K562 (cell line): ENCODE measurements at regions not wholly inside any gene's neighbourhood (a gene's known extent, or its start where the extent isn't known, plus 50 kb on each side); places are given as distances from the start of the nearest gene placed in this dataset.

Experiments
- ATAC-seq: fragments of 200-7000 bp; cut with Tn5 transposase; 3 replicates; pipeline ENCODE4 v1.9.1; 2020; ENCODE audit warnings: moderate library complexity
- BruUV-seq: library from RNA; stranded (reverse); fragments of 400-500 nt; replicated peaks from 2 replicates; lab custom pipeline; 2021; lab: Mats Ljungman, UMichigan
- CTCF ChIA-PET: fragments of 300-600 bp; formaldehyde crosslinking; extraction: SDS; loops from one replicate; lab custom pipeline; 2021; ENCODE audit warnings: low intra/inter-chr PET ratio; lab: Yijun Ruan, JAX
- POLR2A ChIA-PET: fragments of 300-600, 350-650 bp; sonication (Branson Sonifier 250); formaldehyde crosslinking; extraction: SDS; loops from one replicate; lab custom pipeline; 2021; ENCODE audit warnings: antibody characterized with exemption, inconsistent platforms; lab: Yijun Ruan, JAX
- DNase-seq, 4 experiments: peaks; one replicate each; pipeline versions ENCODE4 v3.0.0 to v3.0.0-alpha.2; 2011 to 2018; ENCODE audit warnings: low spot score in 3 of 4, mixed read lengths in 3 of 4; ENCODE audit errors: extremely low read depth in 1 of 4
- FAIRE-seq: peaks from 2 replicates; lab custom pipeline; 2011; peaks lifted over from hg19 to GRCh38; lab: Jason Lieb, UNC
- H2AFZ ChIP-seq: 2 replicates; pipeline ENCODE4 v1.6.0; 2011; ENCODE audit warnings: low read depth, low read length, control low read depth, inconsistent platforms
- H3K27ac ChIP-seq: fragments of 200-600 bp; 3 replicates; pipeline ENCODE4 v1.8.0; 2011; ENCODE audit warnings: low read depth, mild to moderate bottlenecking, control low read depth, inconsistent platforms, low read length, moderate library complexity, mixed read lengths; ENCODE audit errors: extremely low read depth
- H3K27me3 ChIP-seq, 2 experiments: fragments of 300-600 bp in 1 of 2; 2 replicates in 1 of 2; 3 replicates in 1 of 2; pipeline versions ENCODE4 v1.6.0 to v1.8.0; 2011; ENCODE audit warnings: inconsistent platforms in 2 of 2, low read length in 2 of 2, mild to moderate bottlenecking in 1 of 2, mixed read lengths in 1 of 2, moderate library complexity in 1 of 2; ENCODE audit not compliant: control insufficient read depth in 2 of 2, insufficient read depth in 2 of 2
- H3K36me3 ChIP-seq: fragments of 300-600 bp; 3 replicates; pipeline ENCODE4 v1.8.0; 2011; ENCODE audit warnings: mild to moderate bottlenecking, low read length, inconsistent platforms; ENCODE audit not compliant: control insufficient read depth, insufficient read depth
- H3K4me1 ChIP-seq, 2 experiments: fragments of 200-600 bp in 1 of 2; replicated peaks in 1 of 2; 2 replicates in 1 of 2; 3 replicates in 1 of 2; pipeline versions ENCODE4 v1.5.1 to v1.8.0; 2011; ENCODE audit warnings: inconsistent platforms in 2 of 2, low read length in 2 of 2, mild to moderate bottlenecking in 1 of 2, mixed read lengths in 1 of 2, moderate library complexity in 1 of 2; ENCODE audit not compliant: control insufficient read depth in 2 of 2, insufficient read depth in 2 of 2
- H3K4me2 ChIP-seq: 2 replicates; pipeline ENCODE4 v1.6.1; 2011; ENCODE audit warnings: low read length, control low read depth, inconsistent platforms, mixed read lengths; ENCODE audit not compliant: insufficient read depth
- H3K4me3 ChIP-seq: fragments of 200-600 bp; sonication (generic), shearing (Covaris generic); 2 replicates; pipeline ENCODE4 v1.5.1; 2016; ENCODE audit warnings: control low read depth, inconsistent platforms
- H3K79me2 ChIP-seq: fragments of 200-600 bp; 3 replicates; pipeline ENCODE4 v1.8.0; 2011; ENCODE audit warnings: low read length, inconsistent platforms; ENCODE audit not compliant: control insufficient read depth, insufficient read depth
- H3K9ac ChIP-seq, 2 experiments: 2 replicates each; pipeline versions ENCODE4 v1.6.0 to v1.6.1; 2011; ENCODE audit warnings: low read depth in 2 of 2, low read length in 2 of 2, control low read depth in 1 of 2, inconsistent platforms in 1 of 2, mild to moderate bottlenecking in 1 of 2, mixed read lengths in 1 of 2; ENCODE audit not compliant: insufficient read depth in 1 of 2
- H3K9me1 ChIP-seq: one replicate; pipeline ENCODE4 v1.6.0; 2011; ENCODE audit warnings: inconsistent platforms, mild to moderate bottlenecking, low read length, moderate library complexity; ENCODE audit not compliant: control insufficient read depth, insufficient read depth
- H3K9me3 ChIP-seq: replicated peaks from 2 replicates; pipeline ENCODE4 v1.5.1; 2011; ENCODE audit warnings: low read depth, low read length, inconsistent platforms; ENCODE audit not compliant: control insufficient read depth, insufficient read depth
- H4K20me1 ChIP-seq: replicated peaks from 2 replicates; pipeline ENCODE4 v1.6.1; 2011; ENCODE audit warnings: low read length, inconsistent platforms, mixed read lengths; ENCODE audit not compliant: control insufficient read depth, insufficient read depth
- BRF1 ChIP-seq: IDR thresholded peaks from 3 replicates; pipeline ENCODE4 v1.6.1; 2011; ENCODE audit warnings: borderline replicate concordance, mild to moderate bottlenecking; ENCODE audit not compliant: insufficient read length; ENCODE audit errors: extremely low read depth
- CC2D1A ChIP-seq: fragments of 450-650 bp; IDR thresholded peaks from 2 replicates; pipeline ENCODE4 v1.6.1; 2017; ENCODE audit warnings: mild to moderate bottlenecking
- CCAR2 ChIP-seq: fragments of 200-400 bp; formaldehyde crosslinking; IDR thresholded peaks from 2 replicates; pipeline ENCODE4 v1.6.1; 2017; ENCODE audit warnings: mild to moderate bottlenecking, low read depth, low read length
- CEBPB ChIP-seq: fragments of 450-650 bp; IDR thresholded peaks from 2 replicates; pipeline ENCODE4 v1.6.1; 2016; ENCODE audit warnings: missing genetic modification characterization, missing compliant biosample characterization
- CREM ChIP-seq: IDR thresholded peaks from 2 replicates; pipeline ENCODE4 v1.6.1; 2014; ENCODE audit warnings: antibody characterized with exemption, low read depth
- DACH1 ChIP-seq: fragments of 450-650 bp; IDR thresholded peaks from 2 replicates; pipeline ENCODE4 v1.6.1; 2018; ENCODE audit not compliant: partially characterized antibody
- HNRNPLL ChIP-seq: fragments of 200-400 bp; formaldehyde crosslinking; IDR thresholded peaks from 2 replicates; pipeline ENCODE4 v1.6.1; 2017; ENCODE audit warnings: low read length, low read depth, mild to moderate bottlenecking; ENCODE audit not compliant: poor library complexity, severe bottlenecking
- LARP7 ChIP-seq: fragments of 450-650 bp; IDR thresholded peaks from 2 replicates; pipeline ENCODE4 v1.6.1; 2016
- MGA ChIP-seq: fragments of 450-650 bp; IDR thresholded peaks from 2 replicates; pipeline ENCODE4 v1.6.1; 2016; ENCODE audit warnings: mild to moderate bottlenecking, moderate library complexity
- POLR3G ChIP-seq: IDR thresholded peaks from 2 replicates; pipeline ENCODE4 v1.6.1; 2011; ENCODE audit not compliant: insufficient read length, insufficient replicate concordance; ENCODE audit errors: extremely low read depth
- PURB ChIP-seq: sonication (generic); formaldehyde crosslinking; IDR thresholded peaks from 2 replicates; pipeline ENCODE4 v1.9.0; 2021; ENCODE audit warnings: low read depth, mild to moderate bottlenecking, missing genetic modification reagents
- RFX1 ChIP-seq: fragments of 450-650 bp; IDR thresholded peaks from 2 replicates; pipeline ENCODE4 v1.6.1; 2016; ENCODE audit warnings: mild to moderate bottlenecking, moderate library complexity
- TBL1XR1 ChIP-seq, 2 experiments: IDR thresholded peaks; 2 replicates each; pipeline ENCODE4 v1.6.1; 2012; ENCODE audit warnings: improper control_type of control experiment in 2 of 2, low read length in 2 of 2, mild to moderate bottlenecking in 1 of 2
- TCF7 ChIP-seq: sonication (generic); IDR thresholded peaks from 2 replicates; pipeline ENCODE4 v1.6.1; 2016; ENCODE audit warnings: antibody characterized with exemption, borderline replicate concordance
- ZNF143 ChIP-seq: sonication (generic); formaldehyde crosslinking; IDR thresholded peaks from 2 replicates; pipeline ENCODE4 v1.9.0; 2022; ENCODE audit warnings: mild to moderate bottlenecking, missing genetic modification reagents
- WGBS: fragments of 100-300 bp; shearing (Covaris generic); methylation state at CpG from one replicate; pipeline ENCODE4 v1.1.6; 2016; ENCODE audit warnings: low coverage, mixed read lengths; ENCODE audit not compliant: insufficient coverage; ENCODE audit errors: missing lambda C conversion rate; 5-methylcytosine and 5-hydroxymethylcytosine counted together
- in situ Hi-C: fragments of 300-500 bp; cut with MboI; formaldehyde crosslinking; loops from 4 replicates; pipeline ENCODE4 v1.15.0; 2018; ENCODE audit warnings: inconsistent platforms, mixed read lengths
- intact Hi-C: fragments of 100-400 bp; cut with micrococcal nuclease; formaldehyde crosslinking; loops from 2 replicates; pipeline ENCODE4 v1.14.2; 2022

DNA sequence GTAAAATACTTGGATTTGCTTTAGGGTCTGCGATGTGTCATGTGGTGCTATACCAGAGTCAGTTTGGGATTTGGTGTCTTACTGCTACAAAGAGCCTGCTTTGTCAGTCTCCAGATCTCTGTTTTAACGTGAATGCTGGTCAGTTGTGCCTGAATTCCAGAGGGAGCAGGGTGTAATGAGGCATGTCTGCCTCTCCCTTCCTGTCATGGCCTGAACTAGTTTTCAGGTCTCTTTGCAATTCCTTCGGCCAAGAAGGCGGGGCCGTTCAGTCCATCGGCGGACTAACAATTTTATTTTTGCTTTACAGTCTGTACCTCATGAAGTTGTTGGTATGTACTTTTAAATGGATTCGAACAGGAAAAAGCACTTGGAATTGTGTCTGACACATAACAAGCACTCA, 465.1 kb upstream of the ADARB2 start:
- Histone ChIP-seq H3K4me1 (no peaks in the 10 kb centered on the region), H3K27ac (no peak overlapping the region), H3K4me2 (no peak overlapping the region), H3K9me3 (no peaks in the 10 kb centered on the region), H3K36me3 (no peaks in the 10 kb centered on the region), H3K27me3 (no peaks in the 10 kb centered on the region), H3K9ac (no peak overlapping the region), H3K79me2 (no peaks in the 10 kb centered on the region), H4K20me1 (no peaks in the 10 kb centered on the region), H3K9me1 (no peaks in the 10 kb centered on the region), H3K4me3 (no peak overlapping the region), H2AFZ (no peak overlapping the region)
- under 1% methylated on average over 8 of the region's 8 CpGs for WGBS
- no peak for ATAC-seq
- no peak for TF ChIP-seq CEBPB
- TF ChIP-seq BRF1: no peak
- no peak for TF ChIP-seq HNRNPLL
- TF ChIP-seq TCF7: no peak
- no peak for TF ChIP-seq LARP7
- TF ChIP-seq POLR3G: no peak
- TF ChIP-seq TBL1XR1 (IDR thresholded peaks at IDR 0.05; ENCODE audit: low read length in 2 of 2): no peak
- TF ChIP-seq MGA: no peak
- TF ChIP-seq DACH1: no peak
- TF ChIP-seq ZNF143 (CRISPR knock-in tag): no peak
- TF ChIP-seq CREM: no peak
- no peak for TF ChIP-seq CC2D1A
- no peak for TF ChIP-seq CCAR2
- TF ChIP-seq PURB: no peak
- TF ChIP-seq RFX1: no peak
- ChIA-PET CTCF (no interaction called here), POLR2A (no interaction called here)
- in situ Hi-C loops: no loop called here
- intact Hi-C loops: no loop called here
- DNase-seq: no peak
- no peak for FAIRE-seq
- no TSS peak for BruUV-seq
